ENCODE measurements at regions not wholly inside any gene's neighbourhood (a gene's known extent, or its start where the extent isn't known, plus 50 kb on each side); places are given as distances from the start of the nearest gene placed in this dataset.
"Not testable (repeated sequence)": the region's sequence is repeated elsewhere in the genome, so short reads cannot be mapped to it uniquely, and the experiment has no call there.

- TF ChIP-seq CTCF (conservative IDR thresholded peaks at IDR 0.05; ENCODE audit: low read depth, low read length); EZH2 (IDR thresholded peaks at IDR 0.05; ENCODE audit: borderline replicate concordance, low read depth, low read length, poor library complexity, severe bottlenecking): not testable (repeated sequence)
These were observed 100.6 kb downstream of the DEFB131A start for GRCh38 chr4:9544851-9545250.

Data from A673 (cell line).